Fibroblast of mammary gland (primary cell): ENCODE measurements at regions not wholly inside any gene's neighbourhood (a gene's known extent, or its start where the extent isn't known, plus 50 kb on each side); places are given as distances from the start of the nearest gene placed in this dataset.

Source experiments
- DNase-seq: peaks from one replicate; pipeline ENCODE4 v3.0.0-alpha.2; 2010; ENCODE audit warnings: low read depth
- H3K4me3 ChIP-seq: 2 replicates; pipeline ENCODE4 v1.5.1; 2011; ENCODE audit warnings: low read depth, mild to moderate bottlenecking, low read length, moderate library complexity; ENCODE audit not compliant: control insufficient read depth
- TF ChIP-seq, protein P1 (sequence below): conservative IDR thresholded peaks from 2 replicates; pipeline ENCODE4 v1.5.1; 2011; ENCODE audit warnings: low read depth, low read length, inconsistent platforms; ENCODE audit not compliant: control insufficient read depth, insufficient read depth

DNA sequence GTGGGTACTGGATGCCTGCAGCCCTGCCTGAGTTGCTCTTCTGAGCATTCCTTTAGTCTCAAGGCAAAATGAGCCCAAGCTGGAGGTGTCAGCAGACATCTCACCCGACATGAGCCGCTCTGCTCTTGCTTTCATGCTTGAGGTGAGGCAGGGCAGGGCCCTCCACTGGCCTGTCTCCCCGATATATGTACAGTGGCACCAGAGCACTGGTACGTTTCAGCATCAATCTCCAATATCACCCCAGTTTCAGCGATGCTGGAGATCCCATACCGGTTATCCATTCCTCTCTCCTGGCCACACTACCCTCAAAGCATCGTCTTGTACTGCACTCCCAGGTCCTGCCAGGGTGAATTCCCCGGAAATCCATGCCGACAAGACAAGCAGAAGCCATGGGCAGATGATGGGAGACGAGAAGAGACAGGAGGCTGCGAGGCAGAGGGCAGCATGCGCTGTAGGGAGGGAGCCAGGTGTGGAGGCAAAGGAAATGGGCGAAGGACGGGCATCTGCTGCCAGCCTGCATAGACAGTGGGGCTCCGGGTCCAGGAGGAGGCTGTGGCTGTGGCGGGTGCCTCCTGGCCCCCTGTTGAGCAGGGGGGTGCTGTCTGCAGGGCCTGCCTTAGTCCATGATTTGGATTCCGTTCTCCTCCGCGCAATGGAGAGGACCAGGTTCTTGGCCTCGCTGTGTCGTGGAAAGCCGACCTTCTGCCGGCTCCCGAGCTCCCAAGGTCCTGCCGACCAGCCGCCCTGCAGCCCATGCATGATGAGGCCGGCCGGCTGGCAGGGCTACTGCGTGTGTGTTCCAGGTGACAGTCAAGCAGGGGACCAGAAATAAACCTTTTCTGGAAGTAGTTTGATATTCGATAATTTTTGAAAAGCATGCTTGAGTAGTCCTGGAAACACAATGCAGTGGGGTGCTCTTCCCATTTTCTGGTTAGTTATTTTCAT lies 152.2 kb upstream of the IRX2 start:
- TF ChIP-seq, protein P1, sequence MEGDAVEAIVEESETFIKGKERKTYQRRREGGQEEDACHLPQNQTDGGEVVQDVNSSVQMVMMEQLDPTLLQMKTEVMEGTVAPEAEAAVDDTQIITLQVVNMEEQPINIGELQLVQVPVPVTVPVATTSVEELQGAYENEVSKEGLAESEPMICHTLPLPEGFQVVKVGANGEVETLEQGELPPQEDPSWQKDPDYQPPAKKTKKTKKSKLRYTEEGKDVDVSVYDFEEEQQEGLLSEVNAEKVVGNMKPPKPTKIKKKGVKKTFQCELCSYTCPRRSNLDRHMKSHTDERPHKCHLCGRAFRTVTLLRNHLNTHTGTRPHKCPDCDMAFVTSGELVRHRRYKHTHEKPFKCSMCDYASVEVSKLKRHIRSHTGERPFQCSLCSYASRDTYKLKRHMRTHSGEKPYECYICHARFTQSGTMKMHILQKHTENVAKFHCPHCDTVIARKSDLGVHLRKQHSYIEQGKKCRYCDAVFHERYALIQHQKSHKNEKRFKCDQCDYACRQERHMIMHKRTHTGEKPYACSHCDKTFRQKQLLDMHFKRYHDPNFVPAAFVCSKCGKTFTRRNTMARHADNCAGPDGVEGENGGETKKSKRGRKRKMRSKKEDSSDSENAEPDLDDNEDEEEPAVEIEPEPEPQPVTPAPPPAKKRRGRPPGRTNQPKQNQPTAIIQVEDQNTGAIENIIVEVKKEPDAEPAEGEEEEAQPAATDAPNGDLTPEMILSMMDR = no peak
- no peak for DNase-seq
- H3K4me3 ChIP-seq = no peak overlapping the region

DNA sequence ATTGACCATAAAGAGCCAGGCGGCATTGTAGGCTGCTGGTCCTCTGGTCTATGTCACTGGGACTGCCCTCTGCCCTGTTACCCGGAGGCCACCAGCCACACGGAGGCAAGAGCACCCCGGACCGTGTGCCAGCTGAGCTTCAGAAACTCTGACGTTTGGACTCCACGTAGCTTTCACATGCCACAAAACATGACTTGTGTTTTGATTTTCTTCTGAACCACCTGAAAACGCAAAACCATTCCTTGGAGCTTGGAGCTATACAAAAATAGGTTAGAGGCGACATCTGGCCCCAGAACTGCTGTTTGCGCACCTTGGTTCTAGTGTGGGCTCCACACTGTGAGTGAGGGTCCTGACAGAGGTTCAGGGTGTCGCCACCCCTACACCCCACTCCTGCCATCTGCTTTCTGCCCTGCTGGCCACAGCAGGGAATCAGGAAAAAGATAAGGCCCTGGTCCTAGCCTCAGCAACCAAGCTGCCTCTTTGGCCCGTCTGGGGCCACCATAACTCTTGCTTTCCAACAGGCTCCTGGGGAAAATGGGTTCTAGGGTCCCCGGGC lies 151.3 kb upstream of the IRX2 start:
- no peak overlapping the region for H3K4me3 ChIP-seq
- no peak for DNase-seq
- TF ChIP-seq, protein P1 = no peak

DNA sequence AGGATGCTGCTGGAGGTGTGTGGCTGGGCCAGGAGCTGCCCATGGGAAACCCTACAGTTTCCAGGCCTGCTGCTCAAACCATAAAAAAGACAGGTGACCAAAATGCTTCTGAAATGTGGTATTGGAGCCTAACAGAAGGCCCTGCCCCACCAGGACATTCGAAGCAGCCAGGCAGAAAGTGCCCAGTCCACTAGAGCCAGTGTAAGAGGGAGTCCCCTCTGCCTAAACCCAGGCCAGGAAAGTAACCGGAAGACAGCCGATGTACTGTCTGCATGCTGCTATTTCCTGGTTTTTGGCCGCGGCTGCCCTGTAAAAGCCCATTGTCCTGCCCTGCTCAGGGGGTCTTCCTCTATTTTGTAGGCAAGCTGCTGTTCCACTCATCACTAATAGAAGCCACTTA lies 150.7 kb upstream of the IRX2 start:
- no peak for DNase-seq
- TF ChIP-seq, protein P1 = no peak
- no peak overlapping the region for H3K4me3 ChIP-seq

DNA sequence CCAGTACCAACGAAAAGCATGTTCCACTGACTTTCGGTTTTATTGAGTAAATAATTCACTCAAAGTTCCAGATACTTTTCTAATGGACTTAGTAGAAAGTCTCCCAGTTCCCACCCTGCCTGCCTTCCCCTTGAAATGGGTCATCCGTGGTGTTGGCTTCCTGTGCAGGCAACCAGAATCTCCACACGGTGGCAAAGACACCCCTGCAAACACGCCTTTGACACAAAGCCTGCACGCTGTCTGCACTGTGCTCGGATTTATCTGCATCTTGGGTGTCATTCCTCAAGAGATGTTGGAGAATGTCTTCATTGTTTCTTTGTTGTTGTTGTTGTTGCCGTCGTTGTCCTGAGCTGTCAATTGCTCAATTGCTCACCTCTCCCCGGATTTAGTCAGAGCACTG lies 150.0 kb upstream of the IRX2 start:
- no peak overlapping the region for H3K4me3 ChIP-seq
- no peak for DNase-seq
- TF ChIP-seq, protein P1 = no peak

DNA sequence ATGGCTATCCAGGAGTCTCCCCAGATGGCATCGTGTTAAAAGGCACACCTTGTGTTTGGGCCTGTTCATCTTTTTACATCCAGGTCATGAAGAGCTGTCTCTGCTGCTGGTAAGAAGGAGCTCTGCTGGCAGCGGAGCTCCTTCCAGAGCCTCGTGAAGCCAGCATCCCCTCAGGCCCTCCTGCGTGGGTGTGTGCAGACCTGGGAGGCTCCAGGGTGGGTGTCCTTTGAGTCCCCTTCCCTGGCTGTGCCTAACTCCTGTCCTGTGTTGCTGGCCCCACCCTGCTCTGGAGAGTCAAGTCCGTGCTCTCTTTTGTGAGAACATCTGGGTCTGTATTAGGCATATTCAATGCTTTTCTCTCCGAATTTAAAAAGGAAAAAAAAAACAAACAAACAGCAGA lies 149.6 kb upstream of the IRX2 start:
- TF ChIP-seq, protein P1 = no peak
- no peak overlapping the region for H3K4me3 ChIP-seq
- no peak for DNase-seq

DNA sequence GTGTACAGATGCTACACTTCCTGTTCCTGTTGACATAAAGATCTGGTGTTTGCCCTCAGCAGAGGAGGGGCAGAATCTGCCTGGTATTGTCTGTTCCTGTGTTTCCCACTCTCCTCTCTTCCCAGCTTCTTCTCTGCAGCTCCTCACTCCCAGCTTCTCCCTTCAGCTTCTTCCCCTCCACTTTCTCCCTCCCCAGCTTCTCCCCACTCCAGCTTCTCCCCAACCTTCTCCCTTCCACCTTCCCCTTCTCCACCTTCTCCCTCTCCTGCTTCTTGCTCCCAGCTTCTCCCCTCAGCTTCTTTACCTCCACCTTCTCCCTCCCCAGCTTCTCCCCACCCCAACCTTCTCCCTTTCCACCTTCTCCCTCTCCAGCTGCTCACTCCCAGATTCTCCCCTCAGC lies 148.9 kb upstream of the IRX2 start:
- TF ChIP-seq, protein P1 = no peak
- DNase-seq = no peak
- H3K4me3 ChIP-seq = no peak overlapping the region
